ENCODE measurements at regions not wholly inside any gene's neighbourhood (a gene's known extent, or its start where the extent isn't known, plus 50 kb on each side); places are given as distances from the start of the nearest gene placed in this dataset.

DNA sequence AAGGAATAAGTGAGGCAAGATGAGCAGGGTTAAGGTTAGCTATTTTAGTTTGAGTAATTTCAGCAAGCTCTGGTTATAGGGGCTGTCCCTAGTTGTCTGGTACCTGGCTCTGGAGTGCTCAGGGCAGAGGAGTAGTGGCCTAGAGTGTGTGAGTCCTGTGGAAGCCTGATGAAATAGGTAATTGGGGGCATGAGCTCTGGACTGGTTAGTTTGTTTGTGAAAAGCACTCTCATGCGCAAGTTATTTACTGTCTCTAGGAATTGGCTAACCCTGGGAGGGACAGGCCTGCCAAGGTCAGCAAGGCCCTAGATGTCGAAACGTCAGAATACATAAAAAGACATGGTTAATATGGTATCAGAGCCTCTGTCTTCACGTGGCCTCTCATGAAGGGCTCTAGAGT is 900.1 kb downstream of the PCDH17 start:
- H3K27me3 Mint-ChIP-seq: no peaks in the 10 kb centered on the region
- 100% methylated on average over 3 of the region's 4 CpGs for WGBS (ENCODE audit: insufficient coverage)
- no peak overlapping the region for H3K4me3 ChIP-seq (ENCODE audit: control insufficient read depth in 1 of 2, extremely low read depth in 1 of 2, low read length in 1 of 2)
- ChIA-PET POLR2A (no interaction called here), CTCF (no interaction called here)
- H3K36me3 Mint-ChIP-seq: no peaks in the 10 kb centered on the region
- H3K27ac Mint-ChIP-seq: no peak overlapping the region
- H3K4me1 Mint-ChIP-seq: no peaks in the 10 kb centered on the region
- DNase-seq: no peak
- no peak overlapping the region for H3K4me3 Mint-ChIP-seq
- H3K4me1 ChIP-seq (ENCODE audit: control insufficient read depth in 1 of 2, extremely low read depth in 1 of 2, insufficient read depth in 2 of 2, low read length in 2 of 2): no peaks in the 10 kb centered on the region
- no peaks in the 10 kb centered on the region for H3K36me3 ChIP-seq (ENCODE audit: control insufficient read depth in 2 of 2, extremely low read depth in 1 of 2, insufficient read depth in 1 of 2, low read length in 1 of 2)
- no peak overlapping the region for H3K27ac ChIP-seq (ENCODE audit: low read length)
- H3K9me3 Mint-ChIP-seq: peaks cover 3 to 12% (median 10%) of the 10 kb centered on the region in 3 donors
- no peaks in the 10 kb centered on the region for H3K27me3 ChIP-seq (replicated peaks in 1 of 2; ENCODE audit: control insufficient read depth in 2 of 2, extremely low read depth in 1 of 2, insufficient read depth in 2 of 2, low read length in 1 of 2)
- H3K9me3 ChIP-seq: no peaks in the 10 kb centered on the region
- no peak for ATAC-seq (replicated peaks in 1 of 4)

DNA sequence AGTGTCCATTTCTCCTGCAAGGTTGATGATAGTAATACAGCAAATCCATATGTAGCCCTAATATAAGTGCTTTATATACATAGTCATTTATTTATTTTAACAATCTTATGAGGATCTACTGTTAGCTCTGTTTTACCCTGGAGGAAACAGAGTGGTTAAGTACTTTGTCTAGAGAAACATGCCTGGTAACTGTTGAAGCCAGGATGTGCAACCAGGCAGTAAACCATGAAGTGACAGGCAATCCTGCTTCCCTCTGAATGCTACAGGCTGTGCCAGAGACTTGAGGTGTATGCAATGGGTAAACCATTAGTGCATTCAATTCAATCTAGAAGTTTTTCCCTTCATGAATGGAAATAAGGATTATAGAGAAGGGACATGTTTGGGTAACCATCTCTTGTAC is 911.0 kb downstream of the PCDH17 start:
- Histone ChIP-seq H3K4me1 (ENCODE audit: control insufficient read depth in 1 of 2, extremely low read depth in 1 of 2, insufficient read depth in 2 of 2, low read length in 2 of 2) (no peaks in the 10 kb centered on the region), H3K36me3 (ENCODE audit: control insufficient read depth in 2 of 2, extremely low read depth in 1 of 2, insufficient read depth in 1 of 2, low read length in 1 of 2) (no peaks in the 10 kb centered on the region), H3K27me3 (replicated peaks in 1 of 2; ENCODE audit: control insufficient read depth in 2 of 2, extremely low read depth in 1 of 2, insufficient read depth in 2 of 2, low read length in 1 of 2) (no peaks in the 10 kb centered on the region), H3K9me3 (no peaks in the 10 kb centered on the region), H3K27ac (ENCODE audit: low read length) (no peak overlapping the region), H3K4me3 (ENCODE audit: control insufficient read depth in 1 of 2, extremely low read depth in 1 of 2, low read length in 1 of 2) (no peak overlapping the region)
- H3K4me3 Mint-ChIP-seq: no peak overlapping the region
- H3K27ac Mint-ChIP-seq: no peak overlapping the region
- CTCF ChIA-PET: no interaction called here
- ATAC-seq (replicated peaks in 1 of 4) (no peak), DNase-seq (no peak)
- peaks cover 7 to 24% (median 10%) of the 10 kb centered on the region in 3 donors for H3K9me3 Mint-ChIP-seq
- POLR2A ChIA-PET: no interaction called here
- no peaks in the 10 kb centered on the region for H3K36me3 Mint-ChIP-seq
- H3K27me3 Mint-ChIP-seq: no peaks in the 10 kb centered on the region
- H3K4me1 Mint-ChIP-seq: no peaks in the 10 kb centered on the region

DNA sequence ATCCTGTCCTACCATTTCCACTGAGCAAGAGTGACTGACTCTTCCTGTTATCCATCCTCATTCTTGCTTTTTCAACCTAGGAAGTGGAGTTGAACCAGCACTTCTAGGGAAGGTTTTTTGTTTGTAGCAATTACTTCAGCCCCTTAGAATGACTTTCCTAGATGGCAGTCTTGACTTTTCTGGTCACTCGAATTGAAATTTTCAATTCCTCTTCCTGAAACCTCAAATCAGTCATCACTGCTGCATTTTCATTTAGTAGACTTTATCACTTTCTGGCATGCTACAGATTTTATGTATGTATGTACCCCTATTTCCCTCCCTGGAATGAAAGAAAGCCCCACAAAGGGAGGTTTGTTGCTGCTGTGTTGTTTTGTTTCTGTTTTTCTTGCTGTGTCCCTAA is 915.9 kb downstream of the PCDH17 start:
- Mint-ChIP-seq H3K4me1 (no peaks in the 10 kb centered on the region), H3K9me3 (peaks cover 3 to 19% (median 9%) of the 10 kb centered on the region in 3 donors), H3K4me3 (no peak overlapping the region), H3K27me3 (no peaks in the 10 kb centered on the region), H3K36me3 (no peaks in the 10 kb centered on the region), H3K27ac (no peak overlapping the region)
- Histone ChIP-seq H3K27me3 (replicated peaks in 1 of 2; ENCODE audit: control insufficient read depth in 2 of 2, extremely low read depth in 1 of 2, insufficient read depth in 2 of 2, low read length in 1 of 2) (no peaks in the 10 kb centered on the region), H3K4me1 (ENCODE audit: control insufficient read depth in 1 of 2, extremely low read depth in 1 of 2, insufficient read depth in 2 of 2, low read length in 2 of 2) (no peaks in the 10 kb centered on the region), H3K9me3 (no peaks in the 10 kb centered on the region), H3K36me3 (ENCODE audit: control insufficient read depth in 2 of 2, extremely low read depth in 1 of 2, insufficient read depth in 1 of 2, low read length in 1 of 2) (no peaks in the 10 kb centered on the region), H3K4me3 (ENCODE audit: control insufficient read depth in 1 of 2, extremely low read depth in 1 of 2, low read length in 1 of 2) (no peak overlapping the region), H3K27ac (ENCODE audit: low read length) (no peak overlapping the region)
- WGBS (ENCODE audit: insufficient coverage): no CpG with 5 or more reads among the region's 1 CpG
- ATAC-seq (replicated peaks in 1 of 4): no peak
- POLR2A ChIA-PET: no interaction called here
- CTCF ChIA-PET: no interaction called here
- no peak for DNase-seq

GRCh38 chr13:58566176-58566575 is 934.6 kb downstream of the PCDH17 start:
- Histone ChIP-seq H3K27ac (ENCODE audit: low read length) (no peak overlapping the region), H3K9me3 (no peaks in the 10 kb centered on the region), H3K27me3 (replicated peaks in 1 of 2; ENCODE audit: control insufficient read depth in 2 of 2, extremely low read depth in 1 of 2, insufficient read depth in 2 of 2, low read length in 1 of 2) (no peaks in the 10 kb centered on the region), H3K4me3 (ENCODE audit: control insufficient read depth in 1 of 2, extremely low read depth in 1 of 2, low read length in 1 of 2) (no peak overlapping the region), H3K4me1 (ENCODE audit: control insufficient read depth in 1 of 2, extremely low read depth in 1 of 2, insufficient read depth in 2 of 2, low read length in 2 of 2) (no peaks in the 10 kb centered on the region), H3K36me3 (ENCODE audit: control insufficient read depth in 2 of 2, extremely low read depth in 1 of 2, insufficient read depth in 1 of 2, low read length in 1 of 2) (no peaks in the 10 kb centered on the region)
- CTCF ChIA-PET: no interaction called here
- ATAC-seq (replicated peaks in 1 of 4): no peak
- peaks cover 0 to 11% (median 10%) of the 10 kb centered on the region in 3 donors for H3K9me3 Mint-ChIP-seq
- POLR2A ChIA-PET: no interaction called here
- H3K36me3 Mint-ChIP-seq: no peaks in the 10 kb centered on the region
- DNase-seq: no peak
- no peak overlapping the region for H3K4me3 Mint-ChIP-seq
- no peak overlapping the region for H3K27ac Mint-ChIP-seq
- no peaks in the 10 kb centered on the region for H3K27me3 Mint-ChIP-seq
- 81% methylated on average over 2 of the region's 3 CpGs for WGBS (ENCODE audit: insufficient coverage)
- H3K4me1 Mint-ChIP-seq: no peaks in the 10 kb centered on the region

DNA sequence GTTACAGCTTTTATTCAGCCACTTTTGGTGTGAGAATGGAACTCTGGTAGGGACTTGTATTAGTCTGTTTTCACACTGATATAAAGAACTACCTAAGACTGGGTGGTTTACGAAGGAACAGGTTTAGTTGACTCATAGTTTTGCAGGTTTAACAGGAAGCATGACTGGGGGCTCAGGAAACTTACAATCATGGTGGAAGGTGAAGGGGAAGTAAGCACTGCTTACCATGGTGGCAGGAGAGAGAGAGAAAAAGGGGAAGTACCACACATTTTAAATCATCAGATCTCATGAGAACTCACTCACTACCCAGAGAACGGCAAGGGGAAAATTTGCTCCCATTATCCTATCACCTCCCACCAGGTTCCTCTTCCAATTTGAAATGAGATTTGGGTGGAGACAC is 942.2 kb downstream of the PCDH17 start:
- ChIA-PET CTCF (no interaction called here), POLR2A (no interaction called here)
- no peak for ATAC-seq (replicated peaks in 1 of 4)
- no peak for DNase-seq
- H3K4me1 Mint-ChIP-seq: no peaks in the 10 kb centered on the region
- no peaks in the 10 kb centered on the region for H3K36me3 ChIP-seq (ENCODE audit: control insufficient read depth in 2 of 2, extremely low read depth in 1 of 2, insufficient read depth in 1 of 2, low read length in 1 of 2)
- H3K9me3 Mint-ChIP-seq: peaks cover 16 to 34% (median 16%) of the 10 kb centered on the region in 3 donors
- no peak overlapping the region for H3K27ac ChIP-seq (ENCODE audit: low read length)
- WGBS (ENCODE audit: insufficient coverage): no CpG with 5 or more reads among the region's 2 CpGs
- no peaks in the 10 kb centered on the region for H3K36me3 Mint-ChIP-seq
- H3K4me1 ChIP-seq (ENCODE audit: control insufficient read depth in 1 of 2, extremely low read depth in 1 of 2, insufficient read depth in 2 of 2, low read length in 2 of 2): no peaks in the 10 kb centered on the region
- H3K27ac Mint-ChIP-seq: no peak overlapping the region
- H3K27me3 Mint-ChIP-seq: no peaks in the 10 kb centered on the region
- H3K9me3 ChIP-seq: no peaks in the 10 kb centered on the region
- H3K27me3 ChIP-seq (replicated peaks in 1 of 2; ENCODE audit: control insufficient read depth in 2 of 2, extremely low read depth in 1 of 2, insufficient read depth in 2 of 2, low read length in 1 of 2): no peaks in the 10 kb centered on the region
- H3K4me3 ChIP-seq (ENCODE audit: control insufficient read depth in 1 of 2, extremely low read depth in 1 of 2, low read length in 1 of 2): no peak overlapping the region
- no peak overlapping the region for H3K4me3 Mint-ChIP-seq

DNA sequence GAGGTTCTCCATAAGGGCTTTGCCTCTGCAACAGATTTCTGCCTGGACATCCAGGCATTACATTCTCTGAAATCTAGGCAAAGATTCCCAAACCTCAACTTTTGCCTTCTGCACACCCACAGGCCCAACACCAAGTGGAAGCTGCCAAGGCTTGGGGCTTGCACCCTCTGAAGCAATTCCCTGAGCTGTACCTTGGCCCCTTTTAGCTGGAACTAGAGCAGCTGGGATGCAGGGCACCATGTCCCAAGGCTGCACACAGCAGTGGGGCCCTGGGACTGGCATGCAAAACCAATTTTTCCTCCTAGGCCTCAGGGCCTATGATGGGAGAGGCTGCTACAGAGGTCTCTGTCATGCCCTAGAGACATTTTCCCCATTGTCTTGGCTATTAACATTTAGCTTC is 943.2 kb downstream of the PCDH17 start:
- no peaks in the 10 kb centered on the region for H3K27me3 ChIP-seq (replicated peaks in 1 of 2; ENCODE audit: control insufficient read depth in 2 of 2, extremely low read depth in 1 of 2, insufficient read depth in 2 of 2, low read length in 1 of 2)
- H3K4me1 ChIP-seq (ENCODE audit: control insufficient read depth in 1 of 2, extremely low read depth in 1 of 2, insufficient read depth in 2 of 2, low read length in 2 of 2): no peaks in the 10 kb centered on the region
- H3K9me3 ChIP-seq: no peaks in the 10 kb centered on the region
- CTCF ChIA-PET: no interaction called here
- no peaks in the 10 kb centered on the region for H3K36me3 Mint-ChIP-seq
- H3K27me3 Mint-ChIP-seq: no peaks in the 10 kb centered on the region
- no peak overlapping the region for H3K27ac Mint-ChIP-seq
- POLR2A ChIA-PET: no interaction called here
- H3K9me3 Mint-ChIP-seq: peaks cover 11 to 39% (median 20%) of the 10 kb centered on the region in 3 donors
- no peak for DNase-seq
- H3K4me1 Mint-ChIP-seq: no peaks in the 10 kb centered on the region
- no peak overlapping the region for H3K4me3 ChIP-seq (ENCODE audit: control insufficient read depth in 1 of 2, extremely low read depth in 1 of 2, low read length in 1 of 2)
- ATAC-seq (replicated peaks in 1 of 4): no peak
- H3K4me3 Mint-ChIP-seq: no peak overlapping the region
- no peaks in the 10 kb centered on the region for H3K36me3 ChIP-seq (ENCODE audit: control insufficient read depth in 2 of 2, extremely low read depth in 1 of 2, insufficient read depth in 1 of 2, low read length in 1 of 2)
- H3K27ac ChIP-seq (ENCODE audit: low read length): no peak overlapping the region

GRCh38 chr13:58579468-58579867 is 947.9 kb downstream of the PCDH17 start:
- CTCF ChIA-PET: no interaction called here
- POLR2A ChIA-PET: interaction anchor here in 1 of 2 donors (0.7 kb wide), 1 partner anchor 890 kb away, joined by 4 read pairs; no protein-coding TSS in a partner anchor
- Mint-ChIP-seq H3K27me3 (no peaks in the 10 kb centered on the region), H3K27ac (no peak overlapping the region), H3K4me3 (no peak overlapping the region), H3K4me1 (no peaks in the 10 kb centered on the region), H3K36me3 (no peaks in the 10 kb centered on the region), H3K9me3 (peaks cover 11 to 42% (median 17%) of the 10 kb centered on the region in 3 donors)
- H3K27me3 ChIP-seq (replicated peaks in 1 of 2; ENCODE audit: control insufficient read depth in 2 of 2, extremely low read depth in 1 of 2, insufficient read depth in 2 of 2, low read length in 1 of 2): no peaks in the 10 kb centered on the region
- H3K4me3 ChIP-seq (ENCODE audit: control insufficient read depth in 1 of 2, extremely low read depth in 1 of 2, low read length in 1 of 2): no peak overlapping the region
- DNase-seq (no peak), ATAC-seq (replicated peaks in 1 of 4) (no peak)
- no peaks in the 10 kb centered on the region for H3K4me1 ChIP-seq (ENCODE audit: control insufficient read depth in 1 of 2, extremely low read depth in 1 of 2, insufficient read depth in 2 of 2, low read length in 2 of 2)
- no peaks in the 10 kb centered on the region for H3K9me3 ChIP-seq
- no peak overlapping the region for H3K27ac ChIP-seq (ENCODE audit: low read length)
- H3K36me3 ChIP-seq (ENCODE audit: control insufficient read depth in 2 of 2, extremely low read depth in 1 of 2, insufficient read depth in 1 of 2, low read length in 1 of 2): no peaks in the 10 kb centered on the region
- WGBS (ENCODE audit: insufficient coverage): no CpG with 5 or more reads among the region's 2 CpGs

All from T-cell (primary cell).